GM12891 (cell line): ENCODE measurements at regions not wholly inside any gene's neighbourhood (a gene's known extent, or its start where the extent isn't known, plus 50 kb on each side); places are given as distances from the start of the nearest gene placed in this dataset.

Experiments
- PAX5 ChIP-seq: IDR thresholded peaks from 2 replicates; pipeline ENCODE4 v1.6.1; 2011; ENCODE audit warnings: low read length, moderate library complexity, mild to moderate bottlenecking; ENCODE audit not compliant: insufficient read depth, severe bottlenecking
- POLR2A ChIP-seq: IDR thresholded peaks from 2 replicates; pipeline ENCODE4 v1.6.1; 2011; ENCODE audit warnings: low read depth, low read length, control low read depth
- POLR2AphosphoS5 ChIP-seq: IDR thresholded peaks from 2 replicates; pipeline ENCODE4 v1.6.1; 2011; ENCODE audit warnings: low read depth, low read length, control low read depth
- POU2F2 ChIP-seq: IDR thresholded peaks from 2 replicates; pipeline ENCODE4 v1.6.1; 2011; ENCODE audit warnings: low read depth, mild to moderate bottlenecking, control low read depth, low read length, moderate library complexity

GRCh38 chr2:14790041-14790640, 157.6 kb downstream of the LRATD1 start:
- TF ChIP-seq POLR2AphosphoS5 (no peak), POLR2A (no peak), POU2F2 (no peak), PAX5 (no peak)
